ENCODE measurements at regions not wholly inside any gene's neighbourhood (a gene's known extent, or its start where the extent isn't known, plus 50 kb on each side); places are given as distances from the start of the nearest gene placed in this dataset.

- no peaks in the 10 kb centered on the region for H3K36me3 ChIP-seq (ENCODE audit: control insufficient read depth in 2 of 2, extremely low read depth in 1 of 2, insufficient read depth in 2 of 2, low read length in 2 of 2)
- no peak overlapping the region for H3K4me3 ChIP-seq (replicated peaks in 1 of 3; ENCODE audit: insufficient read depth in 1 of 3, low read depth in 1 of 3, low read length in 3 of 3)
- no peak overlapping the region for H2AFZ ChIP-seq (ENCODE audit: low read depth, low read length)
- BruUV-seq (replicated peaks): no TSS peak
- CTCF ChIA-PET: interaction anchor here (1.4 kb wide), 1 partner anchor 56 kb away, joined by 3 read pairs; no protein-coding TSS in a partner anchor
- DNase-seq (ENCODE audit: low read depth, low spot score) (no peak), FAIRE-seq (no peak)
- H3K9me3 ChIP-seq (replicated peaks; ENCODE audit: control insufficient read depth, insufficient read depth, low read length): no peaks in the 10 kb centered on the region
- dilution Hi-C loops (cut with MboI; ENCODE audit: extremely low pct_ligation_motif_present, low sequenced_read_pairs): no loop called here
- no peaks in the 10 kb centered on the region for H3K9me1 ChIP-seq (replicated peaks; ENCODE audit: control insufficient read depth, extremely low read depth, insufficient read depth, low read length)
- no peaks in the 10 kb centered on the region for H3K4me1 ChIP-seq (ENCODE audit: control insufficient read depth, extremely low read depth, insufficient read depth, low read length)
- H3K27me3 ChIP-seq (ENCODE audit: control insufficient read depth in 2 of 2, insufficient read depth in 2 of 2, low read length in 2 of 2): no peaks in the 10 kb centered on the region
- no peak for TF ChIP-seq POLR2AphosphoS5 (IDR thresholded peaks at IDR 0.05; ENCODE audit: insufficient read depth, low read depth, low read length)
- TF ChIP-seq POLR2A (IDR thresholded peaks at IDR 0.05; ENCODE audit: low read depth, low read length): no peak
- no peak for TF ChIP-seq FOS (IDR thresholded peaks at IDR 0.05; ENCODE audit: borderline replicate concordance, insufficient read depth, low read length)
- TF ChIP-seq EZH2 (IDR thresholded peaks at IDR 0.05; ENCODE audit: borderline replicate concordance, low read depth, low read length, severe bottlenecking): no peak
- TF ChIP-seq JUN (IDR thresholded peaks at IDR 0.05; ENCODE audit: borderline replicate concordance, insufficient read depth, insufficient read length, low read depth): no peak
- TF ChIP-seq, protein P1, sequence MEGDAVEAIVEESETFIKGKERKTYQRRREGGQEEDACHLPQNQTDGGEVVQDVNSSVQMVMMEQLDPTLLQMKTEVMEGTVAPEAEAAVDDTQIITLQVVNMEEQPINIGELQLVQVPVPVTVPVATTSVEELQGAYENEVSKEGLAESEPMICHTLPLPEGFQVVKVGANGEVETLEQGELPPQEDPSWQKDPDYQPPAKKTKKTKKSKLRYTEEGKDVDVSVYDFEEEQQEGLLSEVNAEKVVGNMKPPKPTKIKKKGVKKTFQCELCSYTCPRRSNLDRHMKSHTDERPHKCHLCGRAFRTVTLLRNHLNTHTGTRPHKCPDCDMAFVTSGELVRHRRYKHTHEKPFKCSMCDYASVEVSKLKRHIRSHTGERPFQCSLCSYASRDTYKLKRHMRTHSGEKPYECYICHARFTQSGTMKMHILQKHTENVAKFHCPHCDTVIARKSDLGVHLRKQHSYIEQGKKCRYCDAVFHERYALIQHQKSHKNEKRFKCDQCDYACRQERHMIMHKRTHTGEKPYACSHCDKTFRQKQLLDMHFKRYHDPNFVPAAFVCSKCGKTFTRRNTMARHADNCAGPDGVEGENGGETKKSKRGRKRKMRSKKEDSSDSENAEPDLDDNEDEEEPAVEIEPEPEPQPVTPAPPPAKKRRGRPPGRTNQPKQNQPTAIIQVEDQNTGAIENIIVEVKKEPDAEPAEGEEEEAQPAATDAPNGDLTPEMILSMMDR (IDR thresholded peaks at IDR 0.05; ENCODE audit: extremely low read depth in 1 of 2, insufficient read depth in 1 of 2, low read depth in 1 of 2, low read length in 2 of 2): no peak
- no peak for TF ChIP-seq MYC (IDR thresholded peaks at IDR 0.05; ENCODE audit: low read depth, low read length)
- POLR2A ChIA-PET: no interaction called here
- no peak overlapping the region for H3K27ac ChIP-seq (ENCODE audit: insufficient read depth, low read depth, low read length)
- no peaks in the 10 kb centered on the region for H3K79me2 ChIP-seq (ENCODE audit: control insufficient read depth, insufficient read depth, low read length)
- intact Hi-C loops (cut with micrococcal nuclease): no loop called here
- H3K9ac ChIP-seq (replicated peaks; ENCODE audit: extremely low read depth, insufficient read depth, low read length): no peak overlapping the region
- H4K20me1 ChIP-seq (replicated peaks; ENCODE audit: control insufficient read depth, extremely low read depth, insufficient read depth, low read length): no peaks in the 10 kb centered on the region
- H3K4me2 ChIP-seq (ENCODE audit: insufficient read depth, low read length): no peak overlapping the region
Observed at GRCh38 chr2:150876251-150876950, 385.3 kb downstream of the RBM43 start.

Data from endothelial cell of umbilical vein (primary cell).